Panc1 (cell line): ENCODE measurements at regions not wholly inside any gene's neighbourhood (a gene's known extent, or its start where the extent isn't known, plus 50 kb on each side); places are given as distances from the start of the nearest gene placed in this dataset.
A peak's percentile ranks its signal among the peaks of the same experiment; 100 is the strongest.

Experiments used
- TF ChIP-seq, protein P1 (sequence below): fragments of 450-650 bp; IDR thresholded peaks from 2 replicates; pipeline ENCODE4 v1.5.1; 2017; ENCODE audit warnings: mild to moderate bottlenecking
- TF ChIP-seq, protein P2 (sequence below), 2 experiments: IDR thresholded peaks; 2 replicates each; pipeline ENCODE4 v1.6.1; 2011 to 2012; ENCODE audit warnings: low read depth in 2 of 2, control low read depth in 1 of 2, low read length in 1 of 2, mild to moderate bottlenecking in 1 of 2, moderate library complexity in 1 of 2; ENCODE audit not compliant: insufficient read depth in 1 of 2

- TF ChIP-seq, protein P1, sequence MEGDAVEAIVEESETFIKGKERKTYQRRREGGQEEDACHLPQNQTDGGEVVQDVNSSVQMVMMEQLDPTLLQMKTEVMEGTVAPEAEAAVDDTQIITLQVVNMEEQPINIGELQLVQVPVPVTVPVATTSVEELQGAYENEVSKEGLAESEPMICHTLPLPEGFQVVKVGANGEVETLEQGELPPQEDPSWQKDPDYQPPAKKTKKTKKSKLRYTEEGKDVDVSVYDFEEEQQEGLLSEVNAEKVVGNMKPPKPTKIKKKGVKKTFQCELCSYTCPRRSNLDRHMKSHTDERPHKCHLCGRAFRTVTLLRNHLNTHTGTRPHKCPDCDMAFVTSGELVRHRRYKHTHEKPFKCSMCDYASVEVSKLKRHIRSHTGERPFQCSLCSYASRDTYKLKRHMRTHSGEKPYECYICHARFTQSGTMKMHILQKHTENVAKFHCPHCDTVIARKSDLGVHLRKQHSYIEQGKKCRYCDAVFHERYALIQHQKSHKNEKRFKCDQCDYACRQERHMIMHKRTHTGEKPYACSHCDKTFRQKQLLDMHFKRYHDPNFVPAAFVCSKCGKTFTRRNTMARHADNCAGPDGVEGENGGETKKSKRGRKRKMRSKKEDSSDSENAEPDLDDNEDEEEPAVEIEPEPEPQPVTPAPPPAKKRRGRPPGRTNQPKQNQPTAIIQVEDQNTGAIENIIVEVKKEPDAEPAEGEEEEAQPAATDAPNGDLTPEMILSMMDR = peak; percentile 45; the same call in 1 of the 2 replicates
- TF ChIP-seq, protein P2, sequence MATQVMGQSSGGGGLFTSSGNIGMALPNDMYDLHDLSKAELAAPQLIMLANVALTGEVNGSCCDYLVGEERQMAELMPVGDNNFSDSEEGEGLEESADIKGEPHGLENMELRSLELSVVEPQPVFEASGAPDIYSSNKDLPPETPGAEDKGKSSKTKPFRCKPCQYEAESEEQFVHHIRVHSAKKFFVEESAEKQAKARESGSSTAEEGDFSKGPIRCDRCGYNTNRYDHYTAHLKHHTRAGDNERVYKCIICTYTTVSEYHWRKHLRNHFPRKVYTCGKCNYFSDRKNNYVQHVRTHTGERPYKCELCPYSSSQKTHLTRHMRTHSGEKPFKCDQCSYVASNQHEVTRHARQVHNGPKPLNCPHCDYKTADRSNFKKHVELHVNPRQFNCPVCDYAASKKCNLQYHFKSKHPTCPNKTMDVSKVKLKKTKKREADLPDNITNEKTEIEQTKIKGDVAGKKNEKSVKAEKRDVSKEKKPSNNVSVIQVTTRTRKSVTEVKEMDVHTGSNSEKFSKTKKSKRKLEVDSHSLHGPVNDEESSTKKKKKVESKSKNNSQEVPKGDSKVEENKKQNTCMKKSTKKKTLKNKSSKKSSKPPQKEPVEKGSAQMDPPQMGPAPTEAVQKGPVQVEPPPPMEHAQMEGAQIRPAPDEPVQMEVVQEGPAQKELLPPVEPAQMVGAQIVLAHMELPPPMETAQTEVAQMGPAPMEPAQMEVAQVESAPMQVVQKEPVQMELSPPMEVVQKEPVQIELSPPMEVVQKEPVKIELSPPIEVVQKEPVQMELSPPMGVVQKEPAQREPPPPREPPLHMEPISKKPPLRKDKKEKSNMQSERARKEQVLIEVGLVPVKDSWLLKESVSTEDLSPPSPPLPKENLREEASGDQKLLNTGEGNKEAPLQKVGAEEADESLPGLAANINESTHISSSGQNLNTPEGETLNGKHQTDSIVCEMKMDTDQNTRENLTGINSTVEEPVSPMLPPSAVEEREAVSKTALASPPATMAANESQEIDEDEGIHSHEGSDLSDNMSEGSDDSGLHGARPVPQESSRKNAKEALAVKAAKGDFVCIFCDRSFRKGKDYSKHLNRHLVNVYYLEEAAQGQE (IDR thresholded peaks at IDR 0.05; ENCODE audit: insufficient read depth in 1 of 2, low read depth in 2 of 2, low read length in 1 of 2) = no peak
Measured at GRCh38 chr3:59212128-59212779, 162.4 kb upstream of the CFAP20DC start.
